ENCODE measurements at regions not wholly inside any gene's neighbourhood (a gene's known extent, or its start where the extent isn't known, plus 50 kb on each side); places are given as distances from the start of the nearest gene placed in this dataset.

DNA sequence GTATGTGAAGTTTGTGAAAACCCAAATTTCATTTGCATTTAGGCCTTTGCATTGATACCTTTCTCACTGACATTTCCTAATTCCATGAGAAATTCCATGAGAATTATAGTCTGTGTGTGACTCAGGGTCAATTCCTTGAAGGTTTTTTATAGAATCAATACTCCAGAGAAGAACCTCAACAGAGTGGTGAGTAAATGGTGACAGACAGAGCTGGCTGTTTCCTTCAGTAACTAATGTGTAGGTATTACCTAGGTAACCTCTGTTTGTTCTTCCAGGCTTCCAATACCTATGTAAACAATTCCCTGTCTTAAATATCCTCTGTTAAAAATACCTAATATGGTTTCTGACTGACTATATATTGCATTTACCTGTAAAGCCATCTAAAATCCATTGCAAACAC is 117.0 kb downstream of the TTC8 start:
- H3K9me3 Mint-ChIP-seq = no peaks in the 10 kb centered on the region; the same call in 2 of the 3 replicates
- no peaks in the 10 kb centered on the region for H3K27me3 ChIP-seq (ENCODE audit: insufficient read depth)
- no peak overlapping the region for H3K4me2 ChIP-seq
- DNase-seq (ENCODE audit: low spot score) (no peak), ATAC-seq (no peak)
- TF ChIP-seq CTCF (conservative IDR thresholded peaks at IDR 0.05; ENCODE audit: low read depth in 2 of 2) (no peak), EZH2phosphoT487 (IDR thresholded peaks at IDR 0.05; ENCODE audit: unreplicated experiment) (no peak), EZH2 (IDR thresholded peaks at IDR 0.05; ENCODE audit: low read depth, unreplicated experiment) (no peak), NANOG (IDR thresholded peaks at IDR 0.05; ENCODE audit: borderline replicate concordance) (no peak), ZNF331 (CRISPR knock-in tag; IDR thresholded peaks at IDR 0.05; ENCODE audit: low read depth) (no peak), JUNB (IDR thresholded peaks at IDR 0.05; ENCODE audit: unreplicated experiment) (no peak), REST (IDR thresholded peaks at IDR 0.05; ENCODE audit: unreplicated experiment) (no peak)
- no peaks in the 10 kb centered on the region for H3K36me3 Mint-ChIP-seq (ENCODE audit: low read depth)
- H3K4me3 ChIP-seq = no peak overlapping the region
- H4K20me1 ChIP-seq (replicated peaks; ENCODE audit: insufficient read depth) = no peaks in the 10 kb centered on the region
- no peaks in the 10 kb centered on the region for H3F3A ChIP-seq (replicated peaks; ENCODE audit: low read depth)
- H3K4me1 Mint-ChIP-seq = no peaks in the 10 kb centered on the region
- H3K27me3 Mint-ChIP-seq (ENCODE audit: insufficient read depth, low read depth, poor library complexity) = peaks cover 3% of the 10 kb centered on the region
- H3K9me2 ChIP-seq (ENCODE audit: insufficient read depth) = no peaks in the 10 kb centered on the region
- H3K79me2 ChIP-seq (replicated peaks; ENCODE audit: insufficient read depth) = no peaks in the 10 kb centered on the region
- no peaks in the 10 kb centered on the region for H3K36me3 ChIP-seq (ENCODE audit: insufficient read depth)
- no peaks in the 10 kb centered on the region for H3K4me1 ChIP-seq (ENCODE audit: insufficient read depth)
- H3K4me3 Mint-ChIP-seq = no peak overlapping the region
- no peak overlapping the region for H3K27ac Mint-ChIP-seq
- H3K27ac ChIP-seq (ENCODE audit: low read depth) = no peak overlapping the region
- H2AFZ ChIP-seq = no peak overlapping the region

GRCh38 chr14:88947646-88948598 is 123.5 kb downstream of the TTC8 start:
- Histone ChIP-seq H2AFZ (no peak overlapping the region), H3K4me2 (no peak overlapping the region), H3K27ac (ENCODE audit: low read depth) (no peak overlapping the region), H3K4me3 (no peak overlapping the region), H3K79me2 (replicated peaks; ENCODE audit: insufficient read depth) (no peaks in the 10 kb centered on the region), H3F3A (replicated peaks; ENCODE audit: low read depth) (no peaks in the 10 kb centered on the region), H3K27me3 (ENCODE audit: insufficient read depth) (no peaks in the 10 kb centered on the region), H3K4me1 (ENCODE audit: insufficient read depth) (no peaks in the 10 kb centered on the region), H3K36me3 (ENCODE audit: insufficient read depth) (no peaks in the 10 kb centered on the region), H4K20me1 (replicated peaks; ENCODE audit: insufficient read depth) (no peaks in the 10 kb centered on the region), H3K9me2 (ENCODE audit: insufficient read depth) (0 out of 2 replicates have a peak, but pooled peaks cover 3% of the 10 kb centered on the region)
- DNase-seq (ENCODE audit: low spot score) (no peak), ATAC-seq (no peak)
- H3K9me3 Mint-ChIP-seq = peaks cover 7% of the 10 kb centered on the region; the same call in 2 of the 3 replicates
- H3K4me1 Mint-ChIP-seq = 0 out of 3 replicates have a peak, but pooled peaks cover 2% of the 10 kb centered on the region
- no peak overlapping the region for H3K27ac Mint-ChIP-seq
- no peaks in the 10 kb centered on the region for H3K36me3 Mint-ChIP-seq (ENCODE audit: low read depth)
- peaks cover 3% of the 10 kb centered on the region for H3K27me3 Mint-ChIP-seq (ENCODE audit: insufficient read depth, low read depth, poor library complexity)
- H3K4me3 Mint-ChIP-seq = no peak overlapping the region
- TF ChIP-seq ETS1 (IDR thresholded peaks at IDR 0.05) (no peak), EZH2phosphoT487 (IDR thresholded peaks at IDR 0.05; ENCODE audit: unreplicated experiment) (no peak), ZNF114 (CRISPR knock-in tag; IDR thresholded peaks at IDR 0.05) (no peak), REST (IDR thresholded peaks at IDR 0.05; ENCODE audit: unreplicated experiment) (no peak), CTCF (conservative IDR thresholded peaks at IDR 0.05; ENCODE audit: low read depth in 2 of 2) (no peak), ZNF331 (CRISPR knock-in tag; IDR thresholded peaks at IDR 0.05; ENCODE audit: low read depth) (no peak)

Data from GM23338 (cell line).